H1 (cell line): ENCODE measurements at regions not wholly inside any gene's neighbourhood (a gene's known extent, or its start where the extent isn't known, plus 50 kb on each side); places are given as distances from the start of the nearest gene placed in this dataset.

Experiments used
- CHD1 ChIP-seq: IDR thresholded peaks from 2 replicates; pipeline ENCODE4 v1.6.1; 2012; ENCODE audit warnings: low read depth, low read length, improper control_type of control experiment
- CHD7 ChIP-seq: fragments of 300-600 bp; sonication (generic); IDR thresholded peaks from 2 replicates; pipeline ENCODE4 v1.7.1; 2012; ENCODE audit warnings: low read length, moderate library complexity, mild to moderate bottlenecking, inconsistent platforms; ENCODE audit not compliant: insufficient replicate concordance
- EP300 ChIP-seq, 2 experiments: IDR thresholded peaks; 1 replicate in 1 of 2; 2 replicates in 1 of 2; pipeline ENCODE4 v1.6.1; 2011 to 2012; ENCODE audit warnings: low read depth in 2 of 2, low read length in 2 of 2, mild to moderate bottlenecking in 2 of 2, borderline replicate concordance in 1 of 2, inconsistent platforms in 1 of 2, moderate library complexity in 1 of 2
- HDAC2 ChIP-seq, 2 experiments: fragments of 300-600 bp in 1 of 2; sonication (generic) in 1 of 2; IDR thresholded peaks; 2 replicates each; pipeline ENCODE4 v1.6.1; 2011 to 2012; ENCODE audit warnings: low read depth in 2 of 2, low read length in 2 of 2, mild to moderate bottlenecking in 2 of 2, moderate library complexity in 2 of 2, borderline replicate concordance in 1 of 2, inconsistent platforms in 1 of 2
- JUND ChIP-seq: IDR thresholded peaks from 2 replicates; pipeline ENCODE4 v1.6.1; 2011; ENCODE audit warnings: mild to moderate bottlenecking, improper control_type of control experiment, low read length
- RFX5 ChIP-seq: IDR thresholded peaks from 2 replicates; pipeline ENCODE4 v1.6.1; 2011; ENCODE audit warnings: low read depth, low read length, improper control_type of control experiment, borderline replicate concordance
- SIN3A ChIP-seq, 2 experiments: IDR thresholded peaks in 1 of 2; conservative IDR thresholded peaks in 1 of 2; 2 replicates each; pipeline ENCODE4 v1.6.1; 2011 to 2012; ENCODE audit warnings: low read length in 2 of 2, improper control_type of control experiment in 1 of 2, low read depth in 1 of 2, mild to moderate bottlenecking in 1 of 2
- TBP ChIP-seq: IDR thresholded peaks from 2 replicates; pipeline ENCODE4 v1.6.1; 2011; ENCODE audit warnings: low read depth, low read length, improper control_type of control experiment
- USF2 ChIP-seq: IDR thresholded peaks from 2 replicates; pipeline ENCODE4 v1.6.1; 2011; ENCODE audit warnings: low read length, improper control_type of control experiment

GRCh38 chr4:84147831-84148230 is 351.3 kb downstream of the NKX6-1 start (continued):
- no peak for TF ChIP-seq CHD7
- no peak for TF ChIP-seq SIN3A (conservative IDR thresholded peaks at IDR 0.05 in 1 of 2, IDR thresholded peaks at IDR 0.05 in 1 of 2; ENCODE audit: low read depth in 1 of 2, low read length in 2 of 2)
- no peak for TF ChIP-seq USF2
- TF ChIP-seq RFX5, result no peak
- TF ChIP-seq CHD1, result no peak
- no peak for TF ChIP-seq EP300 (IDR thresholded peaks at IDR 0.05; ENCODE audit: borderline replicate concordance in 1 of 2, low read depth in 2 of 2, low read length in 2 of 2)
- no peak for TF ChIP-seq HDAC2 (IDR thresholded peaks at IDR 0.05; ENCODE audit: borderline replicate concordance in 1 of 2, low read depth in 2 of 2, low read length in 2 of 2)
- TF ChIP-seq TBP, result no peak
- no peak for TF ChIP-seq JUND
